ENCODE measurements at regions not wholly inside any gene's neighbourhood (a gene's known extent, or its start where the extent isn't known, plus 50 kb on each side); places are given as distances from the start of the nearest gene placed in this dataset.
A peak's percentile ranks its signal among the peaks of the same experiment; 100 is the strongest.

GRCh38 chr18:75839041-75839440 is 411.5 kb upstream of the SMIM21 start:
- FAIRE-seq: no peak

GRCh38 chr18:75837316-75837715 is 409.8 kb upstream of the SMIM21 start:
- FAIRE-seq: no peak

- FAIRE-seq: no peak
Measured at GRCh38 chr18:75836516-75836915, 409.0 kb upstream of the SMIM21 start.

- FAIRE-seq: no peak
Measured at GRCh38 chr18:75831960-75832359, 404.5 kb upstream of the SMIM21 start.

GRCh38 chr18:75830828-75831227 is 403.3 kb upstream of the SMIM21 start:
- FAIRE-seq: no peak

GRCh38 chr18:75829091-75829490 is 401.6 kb upstream of the SMIM21 start:
- no peak for FAIRE-seq

GRCh38 chr18:75828379-75828778 is 400.9 kb upstream of the SMIM21 start:
- FAIRE-seq: no peak

GRCh38 chr18:75827751-75828287 is 400.3 kb upstream of the SMIM21 start:
- no peak for FAIRE-seq

- FAIRE-seq: no peak
Measured at GRCh38 chr18:75824661-75825060, 397.2 kb upstream of the SMIM21 start.

GRCh38 chr18:75823471-75823870 is 396.0 kb upstream of the SMIM21 start:
- FAIRE-seq: peak; percentile 89

GRCh38 chr18:75818383-75818782 is 390.9 kb upstream of the SMIM21 start:
- FAIRE-seq: no peak

- FAIRE-seq: no peak
Measured at GRCh38 chr18:75815767-75816166, 388.3 kb upstream of the SMIM21 start.

- FAIRE-seq: no peak
Measured at GRCh38 chr18:75812761-75813160, 385.3 kb upstream of the SMIM21 start.

- FAIRE-seq: no peak
Measured at GRCh38 chr18:75810961-75811551, 383.6 kb upstream of the SMIM21 start.

- FAIRE-seq: peak; percentile 78
Measured at GRCh38 chr18:75810516-75810915, 383.0 kb upstream of the SMIM21 start.

GRCh38 chr18:75809926-75810255 is 382.4 kb upstream of the SMIM21 start:
- no peak for FAIRE-seq

- peak; percentile 76 for FAIRE-seq
Measured at GRCh38 chr18:75809151-75809925, 381.8 kb upstream of the SMIM21 start.

- FAIRE-seq: no peak
Measured at GRCh38 chr18:75805265-75805664, 377.8 kb upstream of the SMIM21 start.

- no peak for FAIRE-seq
Measured at GRCh38 chr18:75802681-75803080, 375.2 kb upstream of the SMIM21 start.

- FAIRE-seq: no peak
Measured at GRCh38 chr18:75801178-75801577, 373.7 kb upstream of the SMIM21 start.

GRCh38 chr18:75800331-75800648 is 372.8 kb upstream of the SMIM21 start:
- no peak for FAIRE-seq

- FAIRE-seq: peak; percentile 83
Measured at GRCh38 chr18:75799449-75800330, 372.2 kb upstream of the SMIM21 start.

GRCh38 chr18:75797046-75797445 is 369.5 kb upstream of the SMIM21 start:
- no peak for FAIRE-seq

GRCh38 chr18:75790796-75791195 is 363.3 kb upstream of the SMIM21 start:
- FAIRE-seq: no peak

Data from endometrium (tissue), 2 donors.